ENCODE measurements at regions not wholly inside any gene's neighbourhood (a gene's known extent, or its start where the extent isn't known, plus 50 kb on each side); places are given as distances from the start of the nearest gene placed in this dataset.

GRCh38 chr7:153151766-153152165 is 392.2 kb downstream of the ACTR3B start:
- Histone ChIP-seq H3K36me3 (ENCODE audit: insufficient read depth, low read length) (no peaks in the 10 kb centered on the region), H3K4me1 (ENCODE audit: insufficient read depth, low read length) (no peaks in the 10 kb centered on the region), H3K9ac (ENCODE audit: low read length) (no peak overlapping the region), H3K4me3 (ENCODE audit: low read depth in 1 of 2, low read length in 2 of 2) (no peak overlapping the region), H3K9me3 (ENCODE audit: low read length) (no peaks in the 10 kb centered on the region), H3K27me3 (ENCODE audit: control insufficient read depth in 1 of 2, insufficient read depth in 2 of 2, low read length in 2 of 2) (no peaks in the 10 kb centered on the region), H3K27ac (ENCODE audit: low read depth, low read length) (no peak overlapping the region)

- Histone ChIP-seq H3K36me3 (ENCODE audit: insufficient read depth, low read length) (no peaks in the 10 kb centered on the region), H3K27me3 (ENCODE audit: control insufficient read depth in 1 of 2, insufficient read depth in 2 of 2, low read length in 2 of 2) (no peaks in the 10 kb centered on the region), H3K9me3 (ENCODE audit: low read length) (no peaks in the 10 kb centered on the region), H3K4me1 (ENCODE audit: insufficient read depth, low read length) (no peaks in the 10 kb centered on the region), H3K4me3 (ENCODE audit: low read depth in 1 of 2, low read length in 2 of 2) (no peak overlapping the region), H3K9ac (ENCODE audit: low read length) (no peak overlapping the region), H3K27ac (ENCODE audit: low read depth, low read length) (no peak overlapping the region)
Measured at GRCh38 chr7:153152801-153153422, 393.4 kb downstream of the ACTR3B start.

- H3K4me3 ChIP-seq (ENCODE audit: low read depth in 1 of 2, low read length in 2 of 2), result no peak overlapping the region
- H3K27ac ChIP-seq (ENCODE audit: low read depth, low read length), result no peak overlapping the region
- H3K4me1 ChIP-seq (ENCODE audit: insufficient read depth, low read length), result no peaks in the 10 kb centered on the region
- H3K27me3 ChIP-seq (ENCODE audit: control insufficient read depth in 1 of 2, insufficient read depth in 2 of 2, low read length in 2 of 2), result no peaks in the 10 kb centered on the region
- no peaks in the 10 kb centered on the region for H3K9me3 ChIP-seq (ENCODE audit: low read length)
- no peaks in the 10 kb centered on the region for H3K36me3 ChIP-seq (ENCODE audit: insufficient read depth, low read length)
- H3K9ac ChIP-seq (ENCODE audit: low read length), result no peak overlapping the region
Measured at GRCh38 chr7:153158149-153158548, 398.6 kb downstream of the ACTR3B start.

GRCh38 chr7:153170287-153170686 is 410.7 kb downstream of the ACTR3B start:
- H3K4me1 ChIP-seq (ENCODE audit: insufficient read depth, low read length), result no peaks in the 10 kb centered on the region
- no peaks in the 10 kb centered on the region for H3K27me3 ChIP-seq (ENCODE audit: control insufficient read depth in 1 of 2, insufficient read depth in 2 of 2, low read length in 2 of 2)
- no peaks in the 10 kb centered on the region for H3K9me3 ChIP-seq (ENCODE audit: low read length)
- H3K27ac ChIP-seq (ENCODE audit: low read depth, low read length), result no peak overlapping the region
- no peaks in the 10 kb centered on the region for H3K36me3 ChIP-seq (ENCODE audit: insufficient read depth, low read length)
- no peak overlapping the region for H3K9ac ChIP-seq (ENCODE audit: low read length)
- H3K4me3 ChIP-seq (ENCODE audit: low read depth in 1 of 2, low read length in 2 of 2), result no peak overlapping the region

- H3K36me3 ChIP-seq (ENCODE audit: insufficient read depth, low read length), result no peaks in the 10 kb centered on the region
- H3K27me3 ChIP-seq (ENCODE audit: control insufficient read depth in 1 of 2, insufficient read depth in 2 of 2, low read length in 2 of 2), result no peaks in the 10 kb centered on the region
- H3K27ac ChIP-seq (ENCODE audit: low read depth, low read length), result no peak overlapping the region
- H3K4me3 ChIP-seq (ENCODE audit: low read depth in 1 of 2, low read length in 2 of 2), result no peak overlapping the region
- no peaks in the 10 kb centered on the region for H3K9me3 ChIP-seq (ENCODE audit: low read length)
- no peak overlapping the region for H3K9ac ChIP-seq (ENCODE audit: low read length)
- no peaks in the 10 kb centered on the region for H3K4me1 ChIP-seq (ENCODE audit: insufficient read depth, low read length)
Measured at GRCh38 chr7:153185936-153186335, 426.4 kb downstream of the ACTR3B start.

- Histone ChIP-seq H3K27me3 (ENCODE audit: control insufficient read depth in 1 of 2, insufficient read depth in 2 of 2, low read length in 2 of 2) (no peaks in the 10 kb centered on the region), H3K9me3 (ENCODE audit: low read length) (no peaks in the 10 kb centered on the region), H3K36me3 (ENCODE audit: insufficient read depth, low read length) (no peaks in the 10 kb centered on the region), H3K27ac (ENCODE audit: low read depth, low read length) (no peak overlapping the region), H3K4me3 (ENCODE audit: low read depth in 1 of 2, low read length in 2 of 2) (no peak overlapping the region), H3K9ac (ENCODE audit: low read length) (no peak overlapping the region), H3K4me1 (ENCODE audit: insufficient read depth, low read length) (no peaks in the 10 kb centered on the region)
Measured at GRCh38 chr7:153188161-153188560, 428.6 kb downstream of the ACTR3B start.

GRCh38 chr7:153188630-153189029 is 429.1 kb downstream of the ACTR3B start:
- no peak overlapping the region for H3K4me3 ChIP-seq (ENCODE audit: low read depth in 1 of 2, low read length in 2 of 2)
- H3K9ac ChIP-seq (ENCODE audit: low read length), result no peak overlapping the region
- H3K27ac ChIP-seq (ENCODE audit: low read depth, low read length), result no peak overlapping the region
- H3K27me3 ChIP-seq (ENCODE audit: control insufficient read depth in 1 of 2, insufficient read depth in 2 of 2, low read length in 2 of 2), result no peaks in the 10 kb centered on the region
- no peaks in the 10 kb centered on the region for H3K36me3 ChIP-seq (ENCODE audit: insufficient read depth, low read length)
- H3K4me1 ChIP-seq (ENCODE audit: insufficient read depth, low read length), result peaks cover 4% of the 10 kb centered on the region
- no peaks in the 10 kb centered on the region for H3K9me3 ChIP-seq (ENCODE audit: low read length)

- H3K9ac ChIP-seq (ENCODE audit: low read length), result no peak overlapping the region
- H3K4me3 ChIP-seq (ENCODE audit: low read depth in 1 of 2, low read length in 2 of 2), result no peak overlapping the region
- H3K27me3 ChIP-seq (ENCODE audit: control insufficient read depth in 1 of 2, insufficient read depth in 2 of 2, low read length in 2 of 2), result no peaks in the 10 kb centered on the region
- no peaks in the 10 kb centered on the region for H3K9me3 ChIP-seq (ENCODE audit: low read length)
- peaks cover 4% of the 10 kb centered on the region for H3K4me1 ChIP-seq (ENCODE audit: insufficient read depth, low read length)
- H3K27ac ChIP-seq (ENCODE audit: low read depth, low read length), result no peak overlapping the region
- no peaks in the 10 kb centered on the region for H3K36me3 ChIP-seq (ENCODE audit: insufficient read depth, low read length)
Measured at GRCh38 chr7:153190452-153190851, 430.9 kb downstream of the ACTR3B start.

- Histone ChIP-seq H3K4me3 (ENCODE audit: low read depth in 1 of 2, low read length in 2 of 2) (no peak overlapping the region), H3K9ac (ENCODE audit: low read length) (no peak overlapping the region), H3K9me3 (ENCODE audit: low read length) (no peaks in the 10 kb centered on the region), H3K36me3 (ENCODE audit: insufficient read depth, low read length) (no peaks in the 10 kb centered on the region), H3K27ac (ENCODE audit: low read depth, low read length) (no peak overlapping the region), H3K4me1 (ENCODE audit: insufficient read depth, low read length) (peaks cover 4% of the 10 kb centered on the region), H3K27me3 (ENCODE audit: control insufficient read depth in 1 of 2, insufficient read depth in 2 of 2, low read length in 2 of 2) (no peaks in the 10 kb centered on the region)
Measured at GRCh38 chr7:153190986-153191385, 431.4 kb downstream of the ACTR3B start.

GRCh38 chr7:153193144-153193595 is 433.6 kb downstream of the ACTR3B start:
- no peak overlapping the region for H3K27ac ChIP-seq (ENCODE audit: low read depth, low read length)
- no peak overlapping the region for H3K9ac ChIP-seq (ENCODE audit: low read length)
- H3K4me3 ChIP-seq (ENCODE audit: low read depth in 1 of 2, low read length in 2 of 2), result peak overlapping the region in 1 of 2 donors; percentile 54
- H3K4me1 ChIP-seq (ENCODE audit: insufficient read depth, low read length), result peaks cover 4% of the 10 kb centered on the region
- H3K27me3 ChIP-seq (ENCODE audit: control insufficient read depth in 1 of 2, insufficient read depth in 2 of 2, low read length in 2 of 2), result no peaks in the 10 kb centered on the region
- no peaks in the 10 kb centered on the region for H3K9me3 ChIP-seq (ENCODE audit: low read length)
- no peaks in the 10 kb centered on the region for H3K36me3 ChIP-seq (ENCODE audit: insufficient read depth, low read length)

GRCh38 chr7:153217032-153217431 is 457.5 kb downstream of the ACTR3B start:
- Histone ChIP-seq H3K27ac (ENCODE audit: low read depth, low read length) (no peak overlapping the region), H3K9ac (ENCODE audit: low read length) (no peak overlapping the region), H3K4me3 (ENCODE audit: low read depth in 1 of 2, low read length in 2 of 2) (no peak overlapping the region), H3K4me1 (ENCODE audit: insufficient read depth, low read length) (no peaks in the 10 kb centered on the region), H3K9me3 (ENCODE audit: low read length) (no peaks in the 10 kb centered on the region), H3K27me3 (ENCODE audit: control insufficient read depth in 1 of 2, insufficient read depth in 2 of 2, low read length in 2 of 2) (no peaks in the 10 kb centered on the region), H3K36me3 (ENCODE audit: insufficient read depth, low read length) (no peaks in the 10 kb centered on the region)

GRCh38 chr7:153224890-153225289 is 465.3 kb downstream of the ACTR3B start:
- Histone ChIP-seq H3K27ac (ENCODE audit: low read depth, low read length) (no peak overlapping the region), H3K4me3 (ENCODE audit: low read depth in 1 of 2, low read length in 2 of 2) (no peak overlapping the region), H3K36me3 (ENCODE audit: insufficient read depth, low read length) (no peaks in the 10 kb centered on the region), H3K9me3 (ENCODE audit: low read length) (no peaks in the 10 kb centered on the region), H3K4me1 (ENCODE audit: insufficient read depth, low read length) (no peaks in the 10 kb centered on the region), H3K27me3 (ENCODE audit: control insufficient read depth in 1 of 2, insufficient read depth in 2 of 2, low read length in 2 of 2) (no peaks in the 10 kb centered on the region), H3K9ac (ENCODE audit: low read length) (no peak overlapping the region)
